SK-N-SH (cell line): ENCODE measurements at regions not wholly inside any gene's neighbourhood (a gene's known extent, or its start where the extent isn't known, plus 50 kb on each side); places are given as distances from the start of the nearest gene placed in this dataset.

Source experiments
- CTCF ChIA-PET: fragments of 300-600, 350-600 bp; formaldehyde crosslinking; extraction: SDS; loops from one replicate; lab custom pipeline; 2021; lab: Yijun Ruan, JAX
- POLR2A ChIA-PET: fragments of 350-600 bp; sonication (Branson Sonifier 250); formaldehyde crosslinking; extraction: SDS; loops from one replicate; lab custom pipeline; 2020; ENCODE audit warnings: antibody characterized with exemption, inconsistent platforms; lab: Yijun Ruan, JAX
- DNase-seq: peaks from one replicate; pipeline ENCODE4 v3.0.0; 2012
- H2AFZ ChIP-seq: fragments of 200-600 bp; sonication (generic); 2 replicates; pipeline ENCODE4 v1.8.1; 2016; ENCODE audit warnings: antibody characterized with exemption, mild to moderate bottlenecking, low read depth
- H3F3A ChIP-seq: fragments of 200-600 bp; sonication (generic); replicated peaks from 2 replicates; pipeline ENCODE3; 2016; ENCODE audit warnings: antibody characterized with exemption, mild to moderate bottlenecking; ENCODE audit not compliant: insufficient read depth
- H3K27ac ChIP-seq, 2 experiments: fragments of 200-500 bp in 1 of 2; fragments of 200-600 bp in 1 of 2; sonication (Bioruptor generic) in 1 of 2; sonication (generic), shearing (Covaris generic) in 1 of 2; 2 replicates each; pipeline versions ENCODE4 v1.5.1 to v1.6.1; 2014 to 2016; ENCODE audit warnings: low read depth in 2 of 2, inconsistent platforms in 1 of 2, low read length in 1 of 2, mild to moderate bottlenecking in 1 of 2, mixed read lengths in 1 of 2
- H3K27me3 ChIP-seq: fragments of 200-600 bp; sonication (generic), shearing (Covaris generic); 2 replicates; pipeline ENCODE4 v1.6.1; 2016; ENCODE audit warnings: mixed run types; ENCODE audit not compliant: insufficient read depth
- H3K36me3 ChIP-seq, 2 experiments: fragments of 200-500 bp in 1 of 2; fragments of 200-600 bp in 1 of 2; sonication (Bioruptor generic) in 1 of 2; sonication (generic) in 1 of 2; replicated peaks in 1 of 2; 2 replicates each; pipeline versions ENCODE3 to v1.5.1; 2014 to 2016; ENCODE audit warnings: low read length in 1 of 2, mild to moderate bottlenecking in 1 of 2; ENCODE audit not compliant: insufficient read depth in 2 of 2, control insufficient read depth in 1 of 2
- H3K4me1 ChIP-seq, 2 experiments: fragments of 200-500 bp in 1 of 2; fragments of 200-600 bp in 1 of 2; sonication (Bioruptor generic) in 1 of 2; sonication (generic), shearing (Covaris generic) in 1 of 2; 2 replicates each; pipeline versions ENCODE4 v1.5.1 to v1.6.1; 2014 to 2016; ENCODE audit warnings: low read depth in 1 of 2, low read length in 1 of 2, mixed run types in 1 of 2; ENCODE audit not compliant: insufficient read depth in 2 of 2, control insufficient read depth in 1 of 2
- H3K4me2 ChIP-seq: fragments of 200-600 bp; sonication (generic), shearing (Covaris generic); 2 replicates; pipeline ENCODE4 v1.6.1; 2017; ENCODE audit warnings: mixed run types
- H3K4me3 ChIP-seq, 2 experiments: fragments of 200-500 bp in 1 of 2; fragments of 200-600 bp in 1 of 2; sonication (Bioruptor generic) in 1 of 2; sonication (generic), shearing (Covaris generic) in 1 of 2; 2 replicates each; pipeline versions ENCODE4 v1.5.1 to v1.8.1; 2014 to 2016; ENCODE audit warnings: low read depth in 2 of 2, inconsistent platforms in 1 of 2, low read length in 1 of 2, mild to moderate bottlenecking in 1 of 2, mixed read lengths in 1 of 2, moderate library complexity in 1 of 2
- H3K79me2 ChIP-seq: fragments of 200-600 bp; sonication (generic); 2 replicates; pipeline ENCODE4 v1.8.1; 2017; ENCODE audit warnings: mild to moderate bottlenecking; ENCODE audit not compliant: insufficient read depth
- H3K9ac ChIP-seq: fragments of 200-600 bp; sonication (generic); 2 replicates; pipeline ENCODE4 v1.6.1; 2017; ENCODE audit warnings: mixed run types
- H3K9me2 ChIP-seq: fragments of 200-600 bp; sonication (generic); 2 replicates; pipeline ENCODE4 v1.6.1; 2017; ENCODE audit warnings: mixed run types
- H3K9me3 ChIP-seq: fragments of 200-600 bp; sonication (generic); 2 replicates; pipeline ENCODE4 v1.6.1; 2017; ENCODE audit warnings: mixed run types, mild to moderate bottlenecking, moderate library complexity
- H4K20me1 ChIP-seq: fragments of 200-600 bp; sonication (generic); 2 replicates; pipeline ENCODE4 v1.6.1; 2017; ENCODE audit warnings: mild to moderate bottlenecking, mixed run types; ENCODE audit not compliant: insufficient read depth
- CHD2 ChIP-seq: fragments of 150-350 bp; IDR thresholded peaks from 2 replicates; pipeline ENCODE4 v1.6.1; 2018; ENCODE audit warnings: low read length; ENCODE audit not compliant: partially characterized antibody
- FOXJ3 ChIP-seq: sonication (generic); formaldehyde crosslinking; IDR thresholded peaks from 2 replicates; pipeline ENCODE4 v1.5.1; 2020; ENCODE audit warnings: mild to moderate bottlenecking, missing genetic modification reagents
- FOXM1 ChIP-seq: IDR thresholded peaks from 2 replicates; pipeline ENCODE4 v1.4.0; 2012; ENCODE audit warnings: low read depth, mild to moderate bottlenecking
- GABPA ChIP-seq: IDR thresholded peaks from 2 replicates; pipeline ENCODE4 v1.4.0; 2012; ENCODE audit warnings: low read depth, mild to moderate bottlenecking
- RAD21 ChIP-seq: IDR thresholded peaks from 2 replicates; pipeline ENCODE4 v1.6.1; 2012; ENCODE audit warnings: mild to moderate bottlenecking, low read length
- RXRA ChIP-seq: IDR thresholded peaks from 2 replicates; pipeline ENCODE4 v1.4.0; 2012; ENCODE audit warnings: low read depth, mild to moderate bottlenecking, borderline replicate concordance
- SMC3 ChIP-seq: IDR thresholded peaks from 2 replicates; pipeline ENCODE4 v1.6.1; 2012; ENCODE audit warnings: low read depth, low read length, improper control_type of control experiment
- YY1 ChIP-seq: IDR thresholded peaks from 2 replicates; pipeline ENCODE4 v1.4.0; 2012; ENCODE audit warnings: low read depth, mild to moderate bottlenecking
- WGBS: methylation state at CpG from one replicate; pipeline ENCODE4 v1.1.6; 2017; ENCODE audit warnings: low lambda C conversion rate; 5-methylcytosine and 5-hydroxymethylcytosine counted together
- TF ChIP-seq, protein P1 (sequence below): IDR thresholded peaks from 2 replicates; pipeline ENCODE4 v1.4.0; 2012; ENCODE audit warnings: low read depth, borderline replicate concordance

DNA sequence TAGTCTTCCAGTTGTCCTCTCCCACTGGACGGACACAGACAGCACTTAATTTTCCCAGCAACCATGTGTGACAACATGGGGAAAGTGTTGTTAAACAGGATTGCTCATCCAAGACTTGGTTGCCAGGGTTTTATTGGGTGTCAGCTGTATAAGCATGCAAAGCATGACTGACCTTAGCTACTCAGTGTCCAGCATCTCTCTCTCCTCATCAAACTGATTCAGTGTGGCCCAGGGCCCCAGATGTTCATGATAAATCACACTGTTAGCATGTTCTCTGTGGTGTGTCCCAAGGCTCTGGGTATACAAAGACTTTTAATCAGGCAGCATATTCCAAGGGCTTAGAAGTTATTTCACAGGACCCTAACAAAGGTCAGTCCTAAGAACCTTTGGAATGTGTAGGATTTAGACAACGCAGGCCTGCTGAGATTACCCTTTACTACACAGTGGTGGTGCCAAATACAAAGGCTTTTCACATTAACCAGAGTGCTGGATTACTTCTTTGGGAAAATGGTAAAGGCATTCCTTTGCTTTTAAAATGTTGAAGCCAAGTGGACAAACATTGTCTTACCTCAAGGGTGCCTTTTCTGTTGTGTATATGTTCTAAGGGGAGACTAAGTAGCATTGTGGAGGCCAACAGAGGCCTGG is 213.3 kb downstream of the GLUD2 start:
- TF ChIP-seq RXRA = no peak
- no peak for TF ChIP-seq FOXM1
- TF ChIP-seq, protein P1, sequence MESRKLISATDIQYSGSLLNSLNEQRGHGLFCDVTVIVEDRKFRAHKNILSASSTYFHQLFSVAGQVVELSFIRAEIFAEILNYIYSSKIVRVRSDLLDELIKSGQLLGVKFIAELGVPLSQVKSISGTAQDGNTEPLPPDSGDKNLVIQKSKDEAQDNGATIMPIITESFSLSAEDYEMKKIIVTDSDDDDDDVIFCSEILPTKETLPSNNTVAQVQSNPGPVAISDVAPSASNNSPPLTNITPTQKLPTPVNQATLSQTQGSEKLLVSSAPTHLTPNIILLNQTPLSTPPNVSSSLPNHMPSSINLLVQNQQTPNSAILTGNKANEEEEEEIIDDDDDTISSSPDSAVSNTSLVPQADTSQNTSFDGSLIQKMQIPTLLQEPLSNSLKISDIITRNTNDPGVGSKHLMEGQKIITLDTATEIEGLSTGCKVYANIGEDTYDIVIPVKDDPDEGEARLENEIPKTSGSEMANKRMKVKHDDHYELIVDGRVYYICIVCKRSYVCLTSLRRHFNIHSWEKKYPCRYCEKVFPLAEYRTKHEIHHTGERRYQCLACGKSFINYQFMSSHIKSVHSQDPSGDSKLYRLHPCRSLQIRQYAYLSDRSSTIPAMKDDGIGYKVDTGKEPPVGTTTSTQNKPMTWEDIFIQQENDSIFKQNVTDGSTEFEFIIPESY = no peak
- TF ChIP-seq YY1 = no peak
- TF ChIP-seq GABPA = no peak
- CTCF ChIA-PET = interaction anchor here (1.2 kb wide), 1 partner anchor 11 kb away, joined by 3 read pairs; no protein-coding TSS in a partner anchor
- H2AFZ ChIP-seq = no peak overlapping the region

DNA sequence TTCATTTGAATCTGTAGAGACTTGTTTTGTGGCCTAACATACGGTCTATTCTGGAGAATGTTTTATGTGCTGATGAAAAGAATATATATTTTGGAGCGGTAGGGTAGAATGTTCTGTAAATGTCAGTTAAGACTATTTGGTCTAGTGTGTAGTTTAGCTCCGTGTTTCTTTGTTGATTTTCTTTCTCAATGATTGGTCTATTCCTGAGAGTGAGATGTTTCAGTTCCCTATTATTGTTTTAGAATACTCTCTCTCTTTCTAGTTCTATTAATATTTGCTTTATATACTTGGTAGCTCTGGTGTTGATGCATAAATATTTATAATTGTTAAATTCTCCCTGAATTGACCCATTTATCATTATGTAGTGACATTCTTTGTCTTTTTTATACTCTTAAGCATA is 236.5 kb downstream of the GLUD2 start:
- ChIA-PET CTCF (no interaction called here), POLR2A (no interaction called here)
- WGBS = 7% methylated on average over 3 of the region's 3 CpGs
- no peaks in the 10 kb centered on the region for H3K79me2 ChIP-seq
- no peaks in the 10 kb centered on the region for H3K9me2 ChIP-seq
- no peaks in the 10 kb centered on the region for H3K27me3 ChIP-seq
- no peaks in the 10 kb centered on the region for H4K20me1 ChIP-seq
- H2AFZ ChIP-seq = no peak overlapping the region
- H3K9ac ChIP-seq = no peak overlapping the region
- H3K27ac ChIP-seq = no peak overlapping the region
- H3K36me3 ChIP-seq = no peaks in the 10 kb centered on the region
- H3F3A ChIP-seq = no peaks in the 10 kb centered on the region
- TF ChIP-seq CHD2 (no peak), RXRA (no peak)
- H3K4me3 ChIP-seq = no peak overlapping the region
- H3K4me1 ChIP-seq = no peaks in the 10 kb centered on the region
- no peak for DNase-seq
- H3K4me2 ChIP-seq = no peak overlapping the region
- no peaks in the 10 kb centered on the region; the same call in 1 of the 2 replicates for H3K9me3 ChIP-seq

More for the DNA sequence above, 213.3 kb downstream of the GLUD2 start:
- H3K27me3 ChIP-seq = no peaks in the 10 kb centered on the region
- no peak overlapping the region for H3K4me2 ChIP-seq
- no peaks in the 10 kb centered on the region for H3K9me3 ChIP-seq
- H3F3A ChIP-seq = no peaks in the 10 kb centered on the region
- H3K27ac ChIP-seq = no peak overlapping the region
- H4K20me1 ChIP-seq = no peaks in the 10 kb centered on the region
- H3K9ac ChIP-seq = no peak overlapping the region
- DNase-seq = no peak
- 6% methylated on average over 2 of the region's 2 CpGs for WGBS
- POLR2A ChIA-PET = no interaction called here
- no peaks in the 10 kb centered on the region for H3K36me3 ChIP-seq
- H3K4me1 ChIP-seq = no peaks in the 10 kb centered on the region
- H3K79me2 ChIP-seq = no peaks in the 10 kb centered on the region; the same call in 1 of the 2 replicates
- no peak overlapping the region for H3K4me3 ChIP-seq
- H3K9me2 ChIP-seq = no peaks in the 10 kb centered on the region

DNA sequence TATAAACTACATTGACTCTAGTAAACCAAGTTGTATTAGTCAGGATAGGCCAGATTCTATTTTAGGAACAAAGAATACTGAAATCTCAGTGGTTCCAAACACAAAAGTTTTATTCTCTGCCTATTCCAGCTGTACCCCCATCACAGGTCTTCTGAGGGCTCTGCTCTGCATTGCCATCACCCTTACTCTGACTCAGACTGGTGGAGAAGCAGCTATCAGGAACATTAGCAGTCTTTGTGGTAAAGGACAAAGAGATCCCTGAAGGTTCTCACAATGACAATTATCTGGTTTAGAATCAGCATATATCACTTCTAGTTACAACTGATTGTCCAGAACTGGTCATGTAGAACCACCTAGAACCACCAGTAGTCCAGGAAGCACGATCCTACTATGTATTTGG is 251.1 kb downstream of the GLUD2 start:
- no peak overlapping the region for H3K4me3 ChIP-seq
- WGBS = 0% methylated on average over 1 of the region's 1 CpG
- POLR2A ChIA-PET = no interaction called here

More for the DNA sequence above, 251.1 kb downstream of the GLUD2 start:
- Histone ChIP-seq H3K9me3 (no peaks in the 10 kb centered on the region), H3K4me2 (no peak overlapping the region), H3F3A (no peaks in the 10 kb centered on the region), H3K9me2 (no peaks in the 10 kb centered on the region), H3K27ac (no peak overlapping the region), H3K36me3 (no peaks in the 10 kb centered on the region), H3K79me2 (no peaks in the 10 kb centered on the region), H4K20me1 (no peaks in the 10 kb centered on the region), H2AFZ (no peak overlapping the region), H3K9ac (no peak overlapping the region), H3K4me1 (no peaks in the 10 kb centered on the region), H3K27me3 (no peaks in the 10 kb centered on the region)
- no peak for DNase-seq
- CTCF ChIA-PET = no interaction called here
- no peak for TF ChIP-seq SMC3
- TF ChIP-seq RAD21 = no peak
- TF ChIP-seq FOXJ3 (CRISPR knock-in tag) = no peak
